ENCODE measurements at regions not wholly inside any gene's neighbourhood (a gene's known extent, or its start where the extent isn't known, plus 50 kb on each side); places are given as distances from the start of the nearest gene placed in this dataset.

DNA sequence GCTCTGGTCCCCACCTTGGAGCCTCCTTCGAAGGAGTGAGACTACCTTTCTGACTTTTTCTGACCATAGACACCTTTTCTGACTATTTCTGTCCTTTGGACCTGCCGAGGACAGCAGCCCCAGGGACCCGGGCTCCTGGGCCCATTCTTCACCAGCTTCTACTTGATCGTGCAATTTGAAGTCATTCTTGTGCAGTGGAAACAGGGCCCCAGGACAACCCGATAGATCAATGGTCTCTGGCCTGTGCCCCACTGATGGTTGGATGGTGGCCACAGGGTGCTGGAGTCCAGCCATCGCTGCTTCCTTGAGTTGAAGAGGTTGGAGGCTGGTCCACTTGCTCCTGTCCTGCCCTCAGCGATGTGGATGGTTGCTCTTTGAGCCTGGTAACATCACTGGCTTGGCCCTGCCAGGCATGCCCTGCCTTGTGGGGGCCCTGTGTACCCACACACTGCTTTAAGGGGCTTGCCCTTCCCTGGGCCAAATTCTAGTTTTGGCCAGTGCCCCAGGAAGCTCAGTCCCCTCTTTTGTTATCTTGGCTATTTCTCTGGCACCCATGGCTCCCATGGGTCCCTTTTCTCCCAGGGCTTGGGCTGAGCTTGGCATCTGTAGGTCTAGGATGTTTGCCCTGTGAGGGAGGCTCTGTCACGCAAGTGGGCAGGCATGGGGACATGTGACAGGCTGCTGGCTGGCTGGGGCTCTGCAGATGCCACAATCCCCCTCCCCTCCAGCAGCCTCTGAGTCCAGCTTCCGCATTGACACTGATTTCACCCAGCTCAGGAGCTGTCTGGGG lies 375.6 kb upstream of the NUPR2 start:
- H3K9me3 ChIP-seq (replicated peaks; ENCODE audit: insufficient read depth, low read length), result no peaks in the 10 kb centered on the region

DNA sequence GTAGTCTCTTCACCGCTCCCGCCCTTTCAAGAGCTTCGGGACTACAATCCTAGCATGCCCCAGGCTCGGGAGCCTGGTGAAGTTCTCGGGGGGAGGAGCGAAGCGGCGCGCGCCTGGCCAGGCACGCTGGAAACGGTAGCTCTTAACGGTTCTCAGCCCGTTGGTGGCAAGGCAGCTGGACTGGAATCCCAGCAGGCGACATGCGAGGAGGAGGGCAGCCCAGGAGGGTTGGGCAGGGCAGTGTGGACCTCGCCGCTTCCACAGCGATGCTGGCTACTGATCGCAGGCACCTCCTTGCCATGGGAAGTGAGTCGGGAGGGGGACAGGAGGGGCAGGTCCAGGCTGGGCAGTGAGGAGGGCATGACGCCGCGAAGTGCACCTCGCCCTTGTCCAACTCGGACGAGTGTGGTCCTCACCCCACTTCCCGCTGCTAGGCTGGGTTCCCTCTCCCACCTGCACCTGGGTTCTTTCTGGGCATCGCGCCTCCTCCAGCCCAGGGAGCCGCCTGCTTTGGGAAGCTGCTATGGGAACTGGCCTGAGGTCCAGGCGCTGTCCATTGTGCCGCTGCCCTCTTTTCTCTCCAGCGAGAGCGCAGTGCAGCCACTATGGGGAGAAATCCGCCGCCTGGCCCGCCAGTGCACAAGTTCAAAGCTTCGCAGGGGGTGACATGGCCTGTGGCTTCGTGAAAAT lies 367.8 kb upstream of the NUPR2 start:
- no peak for DNase-seq
- Histone ChIP-seq H3F3A (ENCODE audit: insufficient read depth, low read length) (no peaks in the 10 kb centered on the region), H3K4me1 (ENCODE audit: low read length) (no peaks in the 10 kb centered on the region), H3K27me3 (replicated peaks; ENCODE audit: insufficient read depth, low read length) (no peaks in the 10 kb centered on the region), H3K27ac (ENCODE audit: low read length) (no peak overlapping the region), H4K20me1 (ENCODE audit: insufficient read depth, low read length) (no peaks in the 10 kb centered on the region), H3K9me2 (replicated peaks; ENCODE audit: insufficient read depth, low read length) (no peaks in the 10 kb centered on the region), H3K4me3 (ENCODE audit: low read length) (no peak overlapping the region), H3K9me3 (replicated peaks; ENCODE audit: insufficient read depth, low read length) (no peaks in the 10 kb centered on the region), H3K9ac (ENCODE audit: low read length) (no peak overlapping the region), H3K4me2 (ENCODE audit: low read depth, low read length) (no peak overlapping the region), H3K36me3 (replicated peaks; ENCODE audit: insufficient read depth, low read length) (no peaks in the 10 kb centered on the region), H3K79me2 (ENCODE audit: low read length) (no peaks in the 10 kb centered on the region), H2AFZ (ENCODE audit: low read length) (no peak overlapping the region)
- TF ChIP-seq EZH2phosphoT487 (IDR thresholded peaks at IDR 0.05; ENCODE audit: low read length) (no peak), EZH2 (optimal IDR thresholded peaks at IDR 0.05; ENCODE audit: low read depth, low read length) (no peak)
- TF ChIP-seq, protein P1, sequence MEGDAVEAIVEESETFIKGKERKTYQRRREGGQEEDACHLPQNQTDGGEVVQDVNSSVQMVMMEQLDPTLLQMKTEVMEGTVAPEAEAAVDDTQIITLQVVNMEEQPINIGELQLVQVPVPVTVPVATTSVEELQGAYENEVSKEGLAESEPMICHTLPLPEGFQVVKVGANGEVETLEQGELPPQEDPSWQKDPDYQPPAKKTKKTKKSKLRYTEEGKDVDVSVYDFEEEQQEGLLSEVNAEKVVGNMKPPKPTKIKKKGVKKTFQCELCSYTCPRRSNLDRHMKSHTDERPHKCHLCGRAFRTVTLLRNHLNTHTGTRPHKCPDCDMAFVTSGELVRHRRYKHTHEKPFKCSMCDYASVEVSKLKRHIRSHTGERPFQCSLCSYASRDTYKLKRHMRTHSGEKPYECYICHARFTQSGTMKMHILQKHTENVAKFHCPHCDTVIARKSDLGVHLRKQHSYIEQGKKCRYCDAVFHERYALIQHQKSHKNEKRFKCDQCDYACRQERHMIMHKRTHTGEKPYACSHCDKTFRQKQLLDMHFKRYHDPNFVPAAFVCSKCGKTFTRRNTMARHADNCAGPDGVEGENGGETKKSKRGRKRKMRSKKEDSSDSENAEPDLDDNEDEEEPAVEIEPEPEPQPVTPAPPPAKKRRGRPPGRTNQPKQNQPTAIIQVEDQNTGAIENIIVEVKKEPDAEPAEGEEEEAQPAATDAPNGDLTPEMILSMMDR (IDR thresholded peaks at IDR 0.05; ENCODE audit: low read length), result no peak

More for the DNA sequence above, 375.6 kb upstream of the NUPR2 start:
- Histone ChIP-seq H2AFZ (ENCODE audit: low read length) (no peak overlapping the region), H3K4me2 (ENCODE audit: low read depth, low read length) (no peak overlapping the region), H3K9ac (ENCODE audit: low read length) (no peak overlapping the region), H3K36me3 (replicated peaks; ENCODE audit: insufficient read depth, low read length) (no peaks in the 10 kb centered on the region), H3K27ac (ENCODE audit: low read length) (no peak overlapping the region), H3K4me1 (ENCODE audit: low read length) (no peaks in the 10 kb centered on the region), H4K20me1 (ENCODE audit: insufficient read depth, low read length) (no peaks in the 10 kb centered on the region), H3F3A (ENCODE audit: insufficient read depth, low read length) (no peaks in the 10 kb centered on the region), H3K27me3 (replicated peaks; ENCODE audit: insufficient read depth, low read length) (no peaks in the 10 kb centered on the region), H3K4me3 (ENCODE audit: low read length) (no peak overlapping the region), H3K9me2 (replicated peaks; ENCODE audit: insufficient read depth, low read length) (no peaks in the 10 kb centered on the region), H3K79me2 (ENCODE audit: low read length) (no peaks in the 10 kb centered on the region)
- no peak for DNase-seq
- TF ChIP-seq EZH2 (optimal IDR thresholded peaks at IDR 0.05; ENCODE audit: low read depth, low read length) (no peak), EZH2phosphoT487 (IDR thresholded peaks at IDR 0.05; ENCODE audit: low read length) (no peak)
- TF ChIP-seq, protein P1 (IDR thresholded peaks at IDR 0.05; ENCODE audit: low read length), result no peak

DNA sequence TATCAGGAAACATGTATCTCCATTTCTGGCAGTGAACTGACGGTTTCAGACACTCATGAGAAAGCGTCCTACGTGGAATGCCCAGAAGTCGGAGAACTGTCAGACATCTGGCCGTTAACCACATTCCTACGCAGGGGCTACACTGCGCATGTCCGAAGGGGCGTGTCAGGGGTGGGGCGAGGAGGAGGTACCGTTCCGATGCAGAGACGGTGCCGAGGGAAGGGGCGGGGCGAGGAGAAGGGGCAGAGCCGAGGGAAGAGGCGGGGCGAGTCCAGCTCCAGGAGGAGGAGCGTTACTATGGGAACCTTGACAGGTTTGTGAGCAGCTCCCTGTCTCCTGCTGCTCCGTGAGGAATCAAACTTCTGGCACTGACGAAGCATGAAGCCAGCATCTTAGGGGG lies 366.9 kb upstream of the NUPR2 start:
- Histone ChIP-seq H3K4me3 (ENCODE audit: low read length) (no peak overlapping the region), H3K4me2 (ENCODE audit: low read depth, low read length) (no peak overlapping the region), H3K4me1 (ENCODE audit: low read length) (no peaks in the 10 kb centered on the region), H3K36me3 (replicated peaks; ENCODE audit: insufficient read depth, low read length) (no peaks in the 10 kb centered on the region), H2AFZ (ENCODE audit: low read length) (no peak overlapping the region), H3K27me3 (replicated peaks; ENCODE audit: insufficient read depth, low read length) (no peaks in the 10 kb centered on the region), H3K79me2 (ENCODE audit: low read length) (no peaks in the 10 kb centered on the region), H3K9ac (ENCODE audit: low read length) (no peak overlapping the region), H3K27ac (ENCODE audit: low read length) (no peak overlapping the region), H3K9me2 (replicated peaks; ENCODE audit: insufficient read depth, low read length) (no peaks in the 10 kb centered on the region), H3K9me3 (replicated peaks; ENCODE audit: insufficient read depth, low read length) (no peaks in the 10 kb centered on the region), H4K20me1 (ENCODE audit: insufficient read depth, low read length) (no peaks in the 10 kb centered on the region), H3F3A (ENCODE audit: insufficient read depth, low read length) (no peaks in the 10 kb centered on the region)
- DNase-seq, result no peak
- TF ChIP-seq, protein P1 (IDR thresholded peaks at IDR 0.05; ENCODE audit: low read length), result no peak
- TF ChIP-seq EZH2 (optimal IDR thresholded peaks at IDR 0.05; ENCODE audit: low read depth, low read length) (no peak), EZH2phosphoT487 (IDR thresholded peaks at IDR 0.05; ENCODE audit: low read length) (no peak)

Measured in MM.1S (cell line).